HG03520 (cell line): ENCODE measurements at regions not wholly inside any gene's neighbourhood (a gene's known extent, or its start where the extent isn't known, plus 50 kb on each side); places are given as distances from the start of the nearest gene placed in this dataset.
"Not testable (repeated sequence)": the region's sequence is repeated elsewhere in the genome, so short reads cannot be mapped to it uniquely, and the experiment has no call there.

Experiments used
- ATAC-seq: cut with Tn5 transposase; IDR thresholded peaks from one replicate; pipeline ENCODE4 v1.9.1; 2021; ENCODE audit warnings: mild to moderate bottlenecking, moderate library complexity; ENCODE audit not compliant: unreplicated experiment

DNA sequence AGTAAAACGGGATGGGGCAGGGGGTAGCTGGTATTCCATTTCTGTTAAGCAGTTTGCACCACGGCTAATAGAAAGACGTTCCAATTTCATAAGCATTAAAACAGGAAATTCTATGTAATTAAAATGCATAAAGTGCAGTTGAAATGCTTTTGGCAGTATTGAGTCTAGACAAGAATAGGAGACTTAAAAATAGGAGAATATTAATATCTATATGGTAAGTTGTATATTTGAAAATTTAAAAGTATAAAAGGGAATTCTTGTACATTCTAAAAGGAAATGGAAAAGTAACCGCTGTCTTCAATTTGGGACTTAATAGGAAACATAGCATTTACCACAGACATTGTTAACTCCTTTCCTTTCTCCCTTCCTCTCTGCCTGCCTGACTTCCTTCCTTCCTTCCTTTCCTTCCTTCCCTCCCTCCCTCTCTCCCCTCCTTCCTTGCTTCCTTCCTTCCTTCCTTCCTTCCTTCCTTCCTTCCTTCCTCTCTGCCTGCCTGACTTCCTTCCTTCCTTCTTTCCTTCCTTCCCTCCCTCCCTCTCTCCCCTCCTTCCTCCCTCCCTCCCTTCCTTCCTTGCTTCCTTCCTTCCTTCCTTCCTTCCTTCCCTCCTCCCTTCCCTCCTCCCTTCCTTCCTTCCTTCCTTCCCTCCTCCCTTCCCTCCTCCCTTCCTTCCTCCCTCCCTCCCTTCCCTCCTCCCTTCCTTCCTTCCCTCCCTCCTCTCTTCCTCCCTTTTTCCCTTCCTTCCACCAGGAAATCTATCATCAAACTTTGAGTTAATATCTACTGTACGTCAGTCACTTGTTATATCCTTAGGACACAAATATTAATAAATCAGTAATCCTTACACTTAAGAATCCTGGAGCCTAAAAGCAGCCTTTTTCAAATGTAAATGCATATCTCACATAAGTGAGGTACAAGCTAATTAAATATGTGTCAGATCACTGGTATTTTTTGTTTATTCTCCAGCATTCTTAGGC is 1049.3 kb downstream of the GALC start:
- ATAC-seq, result no peak

DNA sequence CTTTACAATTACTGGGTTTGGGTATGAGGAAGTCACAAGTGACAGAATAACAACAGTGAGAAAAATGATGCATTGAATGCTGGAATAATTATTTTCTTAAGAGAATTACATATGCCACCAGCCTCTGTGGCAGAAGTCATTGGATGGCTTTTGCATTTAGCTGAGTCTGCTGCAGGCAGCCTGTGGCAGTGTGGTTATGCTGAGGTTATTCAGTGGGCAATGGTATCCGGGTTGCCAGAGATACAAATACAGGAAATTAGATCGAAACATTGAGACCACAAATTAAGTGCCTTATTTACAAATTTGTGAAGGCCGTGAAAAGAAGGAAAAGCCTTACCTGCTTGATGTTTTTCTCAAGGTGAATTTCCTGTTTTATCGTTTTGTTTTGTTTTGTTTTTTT is 1050.0 kb downstream of the GALC start:
- ATAC-seq, result no peak

- no peak for ATAC-seq
Observed at GRCh38 chr14:86940106-86940505, 1052.9 kb downstream of the GALC start.

DNA sequence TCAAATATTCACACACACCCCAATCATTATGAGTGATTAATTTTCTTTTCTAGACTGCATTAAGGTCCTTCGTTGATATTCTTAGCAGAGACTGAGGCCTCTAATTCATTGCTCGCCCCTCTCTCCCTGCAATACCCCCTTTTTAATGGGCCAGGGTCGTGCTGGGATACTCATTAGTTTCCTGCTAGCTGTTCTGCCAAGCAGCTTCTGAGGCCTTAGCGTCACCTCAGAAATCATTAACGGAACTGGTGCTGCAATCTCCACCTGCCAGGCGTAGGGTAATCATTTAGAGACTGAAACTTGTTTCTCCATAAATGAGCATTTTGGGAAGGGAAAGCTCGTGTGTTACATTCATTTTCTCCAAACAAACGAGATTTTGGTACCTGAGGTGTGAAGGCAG is 1054.7 kb downstream of the GALC start:
- ATAC-seq, result no peak

DNA sequence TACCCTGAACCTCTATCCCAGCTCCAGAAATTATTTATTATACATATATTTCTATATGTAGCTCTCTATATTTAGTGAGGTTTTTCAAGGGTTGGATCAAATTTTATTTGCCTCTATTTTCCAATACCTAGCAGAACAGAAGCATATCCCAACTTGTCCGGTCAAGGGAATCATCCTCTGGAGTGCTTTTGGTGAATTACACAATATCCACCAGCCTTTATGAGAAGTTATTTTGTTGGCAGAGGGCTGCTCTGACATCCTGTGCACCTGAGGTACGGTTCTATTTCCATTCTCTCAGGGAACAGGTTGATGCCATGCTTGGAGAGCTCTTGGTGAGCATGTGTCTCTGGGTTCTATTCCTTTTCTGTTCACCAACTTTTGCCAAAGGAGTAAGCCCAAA is 1056.4 kb downstream of the GALC start:
- ATAC-seq, result no peak

GRCh38 chr14:86935241-86935885 is 1057.6 kb downstream of the GALC start:
- ATAC-seq, result no peak

DNA sequence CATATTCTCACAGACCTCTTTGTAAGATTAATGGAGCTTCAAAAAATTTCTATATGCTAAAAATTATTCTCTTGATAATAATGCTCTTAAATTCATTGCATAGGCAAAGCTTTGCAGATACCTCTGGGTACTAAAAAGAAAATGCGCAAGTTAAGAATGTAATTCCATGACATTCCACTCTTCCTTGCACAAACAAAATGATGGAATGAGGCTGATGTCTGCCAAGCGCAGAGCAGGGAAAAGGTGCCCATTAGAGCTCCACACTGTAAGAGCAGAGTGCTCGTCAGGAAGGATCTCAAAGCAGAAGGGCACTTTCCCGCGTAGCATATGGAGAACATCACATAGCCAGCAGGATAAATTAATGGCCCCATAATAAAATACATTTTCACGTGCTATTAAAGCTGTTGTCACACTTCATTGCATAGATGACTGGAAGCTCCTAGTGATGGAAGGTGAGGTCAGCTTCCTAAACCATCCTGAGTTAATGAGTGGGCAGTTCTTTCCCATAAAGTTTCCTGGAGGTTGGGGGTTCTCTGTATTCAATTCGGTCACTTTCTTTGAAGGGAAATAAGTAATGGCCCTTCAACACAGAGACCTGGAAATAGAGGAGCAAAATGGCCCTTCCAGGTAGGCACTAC is 1058.9 kb downstream of the GALC start:
- ATAC-seq, result no peak

GRCh38 chr14:86933460-86933859 is 1059.5 kb downstream of the GALC start:
- no peak for ATAC-seq

- no peak for ATAC-seq
Observed at GRCh38 chr14:86915406-86915805, 1077.6 kb downstream of the GALC start.

GRCh38 chr14:86912709-86913108 is 1080.3 kb downstream of the GALC start:
- ATAC-seq, result no peak

GRCh38 chr14:86911486-86911885 is 1081.5 kb downstream of the GALC start:
- ATAC-seq, result no peak

- not testable (repeated sequence) for ATAC-seq
Observed at GRCh38 chr14:86905386-86905926, 1087.5 kb downstream of the GALC start.

GRCh38 chr14:86902176-86902950 is 1090.6 kb downstream of the GALC start:
- ATAC-seq, result no peak

DNA sequence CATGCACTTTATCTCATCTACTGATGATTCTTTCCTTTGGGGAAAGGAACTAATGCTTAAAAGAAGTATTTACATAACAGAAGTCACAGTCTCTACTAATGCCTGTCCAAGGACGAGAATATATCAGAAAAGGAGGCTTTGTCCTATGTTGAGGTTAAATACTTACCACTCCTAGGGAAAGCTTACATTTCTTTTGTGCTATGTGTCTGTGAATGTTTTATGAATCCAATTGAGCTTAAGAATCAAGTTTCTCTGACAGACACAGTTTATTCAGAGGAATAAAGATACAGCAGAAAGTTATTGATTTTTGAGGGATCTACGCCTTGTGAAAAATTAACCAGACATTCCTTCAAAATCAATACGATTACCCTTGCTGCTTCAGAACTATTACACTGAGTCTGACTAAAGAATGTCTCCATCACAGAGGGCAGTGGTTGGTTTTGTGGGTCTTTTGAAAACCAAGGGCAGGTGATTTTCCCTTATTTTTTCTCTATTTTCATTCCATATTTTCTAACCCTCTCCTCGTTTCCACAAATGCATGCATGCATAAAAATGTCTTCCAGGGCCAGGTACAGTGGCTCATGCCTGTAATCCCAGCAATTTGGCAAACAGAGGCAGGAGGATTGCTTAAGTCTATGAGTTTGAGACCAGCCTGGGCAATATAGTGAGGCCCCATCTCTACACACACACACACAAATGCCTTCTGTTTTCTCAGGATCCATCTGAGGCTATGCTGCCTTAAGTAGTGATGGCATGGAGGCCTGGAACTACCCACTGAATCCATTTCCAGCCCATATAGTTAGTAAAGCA is 1095.1 kb downstream of the GALC start:
- ATAC-seq, result no peak

- ATAC-seq, result no peak
Observed at GRCh38 chr14:86897224-86897623, 1095.8 kb downstream of the GALC start.

GRCh38 chr14:86896701-86897100 is 1096.3 kb downstream of the GALC start:
- no peak for ATAC-seq

- ATAC-seq, result no peak
Observed at GRCh38 chr14:86892152-86892956, 1100.6 kb downstream of the GALC start.

DNA sequence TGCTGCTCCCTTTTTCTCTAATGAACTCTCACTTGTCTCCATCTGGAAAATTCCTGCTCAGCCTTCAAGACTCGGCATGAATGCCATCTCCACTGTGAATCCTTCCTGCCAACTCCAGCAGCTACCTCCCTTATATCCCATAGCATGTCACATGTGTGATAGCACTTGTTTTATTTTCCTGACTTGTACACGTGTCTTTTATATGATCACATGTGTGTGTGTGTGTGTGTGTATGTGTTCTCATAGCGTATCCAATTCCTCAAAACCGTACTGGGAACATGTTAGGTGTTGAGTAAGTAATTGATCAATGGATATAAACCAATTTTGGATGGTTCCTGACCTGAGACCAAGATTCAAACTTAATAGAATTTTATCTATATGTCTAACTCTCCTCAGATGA is 1107.7 kb downstream of the GALC start:
- ATAC-seq, result no peak

DNA sequence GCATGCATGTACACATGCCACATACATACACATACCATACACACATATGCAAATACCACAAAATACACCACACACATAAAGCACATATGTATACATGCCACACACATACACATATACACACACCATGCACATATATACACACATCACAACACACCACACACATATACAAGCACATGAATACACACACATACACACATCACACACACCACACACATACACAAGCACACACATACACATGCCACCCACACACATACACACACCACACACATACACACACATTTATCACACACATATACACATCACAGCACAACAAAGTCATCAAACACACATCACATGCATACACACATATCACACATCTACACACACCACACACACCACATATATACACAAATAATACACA is 1108.5 kb downstream of the GALC start:
- ATAC-seq, result no peak
